ENCODE measurements at regions not wholly inside any gene's neighbourhood (a gene's known extent, or its start where the extent isn't known, plus 50 kb on each side); places are given as distances from the start of the nearest gene placed in this dataset.
"Not testable (repeated sequence)": the region's sequence is repeated elsewhere in the genome, so short reads cannot be mapped to it uniquely, and the experiment has no call there.

- no peak for DNase-seq
Observed at GRCh38 chr19:31532034-31532433, 182.8 kb upstream of the TSHZ3 start.

GRCh38 chr19:31533114-31533513, 183.9 kb upstream of the TSHZ3 start:
- DNase-seq, result no peak

- DNase-seq, result no peak
Observed at GRCh38 chr19:31534231-31534630, 185.0 kb upstream of the TSHZ3 start.

- DNase-seq, result no peak
Observed at GRCh38 chr19:31534786-31535657, 185.8 kb upstream of the TSHZ3 start.

- no peak for DNase-seq
Observed at GRCh38 chr19:31535691-31536460, 186.6 kb upstream of the TSHZ3 start.

GRCh38 chr19:31537136-31537535, 187.9 kb upstream of the TSHZ3 start:
- no peak for DNase-seq

- DNase-seq, result not testable (repeated sequence)
Observed at GRCh38 chr19:31537902-31538301, 188.7 kb upstream of the TSHZ3 start.

- no peak for DNase-seq
Observed at GRCh38 chr19:31538879-31539278, 189.6 kb upstream of the TSHZ3 start.

GRCh38 chr19:31539386-31539785, 190.2 kb upstream of the TSHZ3 start:
- no peak for DNase-seq

- DNase-seq, result no peak
Observed at GRCh38 chr19:31541396-31541795, 192.2 kb upstream of the TSHZ3 start.

GRCh38 chr19:31543456-31543855, 194.2 kb upstream of the TSHZ3 start:
- DNase-seq, result no peak

GRCh38 chr19:31545777-31546176, 196.5 kb upstream of the TSHZ3 start:
- no peak for DNase-seq

GRCh38 chr19:31546205-31546960, 197.1 kb upstream of the TSHZ3 start:
- no peak for DNase-seq

- no peak for DNase-seq
Observed at GRCh38 chr19:31548941-31549340, 199.7 kb upstream of the TSHZ3 start.

GRCh38 chr19:31553112-31553845, 204.0 kb upstream of the TSHZ3 start:
- DNase-seq, result no peak

- DNase-seq, result no peak
Observed at GRCh38 chr19:31553846-31554215, 204.6 kb upstream of the TSHZ3 start.

- no peak for DNase-seq
Observed at GRCh38 chr19:31554360-31554759, 205.1 kb upstream of the TSHZ3 start.

GRCh38 chr19:31555634-31556215, 206.5 kb upstream of the TSHZ3 start:
- DNase-seq, result no peak

- DNase-seq, result no peak
Observed at GRCh38 chr19:31559494-31559893, 210.3 kb upstream of the TSHZ3 start.

GRCh38 chr19:31560086-31561060, 211.1 kb upstream of the TSHZ3 start:
- no peak for DNase-seq

GRCh38 chr19:31562966-31563612, 213.9 kb upstream of the TSHZ3 start:
- DNase-seq, result no peak

Measured in activated effector memory CD4-positive, alpha-beta T cell treated with Interleukin-2 at 50 U/mL for 16 hours (primary cell).